DND-41 (cell line): ENCODE measurements at regions not wholly inside any gene's neighbourhood (a gene's known extent, or its start where the extent isn't known, plus 50 kb on each side); places are given as distances from the start of the nearest gene placed in this dataset.

ENCODE experiments used
- CTCF ChIP-seq: IDR thresholded peaks from 2 replicates; pipeline ENCODE4 v1.5.1; 2012; ENCODE audit warnings: borderline replicate concordance, low read length, moderate library complexity, mild to moderate bottlenecking; ENCODE audit not compliant: poor library complexity, severe bottlenecking; ENCODE audit errors: extremely low read depth
- EZH2 ChIP-seq: IDR thresholded peaks from 3 replicates; pipeline ENCODE4 v1.6.1; 2012; ENCODE audit warnings: borderline replicate concordance, low read depth, mild to moderate bottlenecking, moderate library complexity, low read length, inconsistent platforms; ENCODE audit not compliant: severe bottlenecking

- TF ChIP-seq CTCF (no peak), EZH2 (no peak)
Observed at GRCh38 chr6:4264601-4265000, 129.2 kb upstream of the ECI2 start.
